HG02623 (cell line): ENCODE measurements at regions not wholly inside any gene's neighbourhood (a gene's known extent, or its start where the extent isn't known, plus 50 kb on each side); places are given as distances from the start of the nearest gene placed in this dataset.

ENCODE experiments used
- ATAC-seq: cut with Tn5 transposase; IDR thresholded peaks from one replicate; pipeline ENCODE4 v1.9.1; 2021; ENCODE audit warnings: moderate library complexity; ENCODE audit not compliant: unreplicated experiment

GRCh38 chr17:14959106-14959648 is 305.9 kb downstream of the PMP22 start:
- ATAC-seq: no peak

- no peak for ATAC-seq
These were observed 311.7 kb downstream of the PMP22 start for GRCh38 chr17:14953405-14953804.

- ATAC-seq: no peak
These were observed 314.4 kb downstream of the PMP22 start for GRCh38 chr17:14950686-14951085.

- no peak for ATAC-seq
These were observed 314.9 kb downstream of the PMP22 start for GRCh38 chr17:14950216-14950615.

- ATAC-seq: no peak
These were observed 317.5 kb downstream of the PMP22 start for GRCh38 chr17:14947671-14948070.

GRCh38 chr17:14946481-14946880 is 318.6 kb downstream of the PMP22 start:
- ATAC-seq: no peak

- ATAC-seq: no peak
These were observed 322.5 kb downstream of the PMP22 start for GRCh38 chr17:14942526-14943190.

GRCh38 chr17:14940938-14941265 is 324.2 kb downstream of the PMP22 start:
- no peak for ATAC-seq

GRCh38 chr17:14940108-14940937 is 324.8 kb downstream of the PMP22 start:
- no peak for ATAC-seq

- no peak for ATAC-seq
These were observed 329.2 kb downstream of the PMP22 start for GRCh38 chr17:14935845-14936485.

GRCh38 chr17:14935139-14935841 is 329.8 kb downstream of the PMP22 start:
- ATAC-seq: no peak

GRCh38 chr17:14933676-14934075 is 331.4 kb downstream of the PMP22 start:
- no peak for ATAC-seq

GRCh38 chr17:14926526-14927122 is 338.5 kb downstream of the PMP22 start:
- ATAC-seq: no peak

- no peak for ATAC-seq
These were observed 339.1 kb downstream of the PMP22 start for GRCh38 chr17:14926073-14926472.

- ATAC-seq: no peak
These were observed 339.6 kb downstream of the PMP22 start for GRCh38 chr17:14925498-14925897.

GRCh38 chr17:14923981-14924380 is 341.1 kb downstream of the PMP22 start:
- no peak for ATAC-seq

- no peak for ATAC-seq
These were observed 342.7 kb downstream of the PMP22 start for GRCh38 chr17:14922411-14922810.

GRCh38 chr17:14921936-14922335 is 343.2 kb downstream of the PMP22 start:
- no peak for ATAC-seq

GRCh38 chr17:14919631-14920213 is 345.4 kb downstream of the PMP22 start:
- no peak for ATAC-seq

- no peak for ATAC-seq
These were observed 346.0 kb downstream of the PMP22 start for GRCh38 chr17:14919094-14919493.
